H9 (cell line): ENCODE measurements at regions not wholly inside any gene's neighbourhood (a gene's known extent, or its start where the extent isn't known, plus 50 kb on each side); places are given as distances from the start of the nearest gene placed in this dataset.

Experiments
- DNase-seq: peaks from one replicate; pipeline ENCODE4 v3.0.0-alpha.2; 2017
- H2AFZ ChIP-seq: one replicate; pipeline ENCODE4 v1.6.1; 2013; ENCODE audit warnings: mild to moderate bottlenecking, low read length, control low read depth, moderate library complexity
- H2AK5ac ChIP-seq: 2 replicates; pipeline ENCODE4 v1.6.1; 2013; ENCODE audit warnings: low read length, control low read depth, mixed read lengths; ENCODE audit not compliant: insufficient read length
- H2BK120ac ChIP-seq: one replicate; pipeline ENCODE4 v1.6.1; 2013; ENCODE audit warnings: low read depth, mild to moderate bottlenecking, low read length, control low read depth, inconsistent platforms; ENCODE audit not compliant: poor library complexity, severe bottlenecking
- H2BK12ac ChIP-seq: 2 replicates; pipeline ENCODE4 v1.6.1; 2013; ENCODE audit warnings: low read length, control low read depth, mixed read lengths, low read depth; ENCODE audit not compliant: insufficient read length
- H2BK15ac ChIP-seq: 2 replicates; pipeline ENCODE4 v1.6.1; 2013; ENCODE audit warnings: low read depth, low read length, control low read depth
- H2BK20ac ChIP-seq: one replicate; pipeline ENCODE4 v1.6.1; 2013; ENCODE audit warnings: low read depth, mild to moderate bottlenecking, low read length, control low read depth, inconsistent platforms; ENCODE audit not compliant: poor library complexity, severe bottlenecking
- H2BK5ac ChIP-seq: 2 replicates; pipeline ENCODE4 v1.6.1; 2013; ENCODE audit warnings: low read length, control low read depth, mixed read lengths; ENCODE audit not compliant: insufficient read length
- H3K14ac ChIP-seq: 2 replicates; pipeline ENCODE4 v1.6.1; 2013; ENCODE audit warnings: low read length, control low read depth; ENCODE audit not compliant: insufficient read depth
- H3K18ac ChIP-seq: 2 replicates; pipeline ENCODE4 v1.6.1; 2013; ENCODE audit warnings: low read depth, mild to moderate bottlenecking, mixed read lengths, low read length, control low read depth; ENCODE audit not compliant: insufficient read length
- H3K23ac ChIP-seq: 2 replicates; pipeline ENCODE4 v1.6.1; 2013; ENCODE audit warnings: low read length, control low read depth, mixed read lengths, low read depth; ENCODE audit not compliant: insufficient read length
- H3K23me2 ChIP-seq: 2 replicates; pipeline ENCODE4 v1.6.1; 2013; ENCODE audit warnings: low read depth, mild to moderate bottlenecking, mixed read lengths, low read length, control low read depth; ENCODE audit not compliant: insufficient read length, poor library complexity, severe bottlenecking
- H3K27ac ChIP-seq: 2 replicates; pipeline ENCODE4 v1.5.1; 2013; ENCODE audit warnings: low read length, control low read depth, mixed read lengths, low read depth; ENCODE audit not compliant: insufficient read length
- H3K27me3 ChIP-seq: 2 replicates; pipeline ENCODE4 v1.6.1; 2013; ENCODE audit warnings: low read length, control low read depth, inconsistent platforms; ENCODE audit not compliant: insufficient read depth
- H3K4ac ChIP-seq: 2 replicates; pipeline ENCODE4 v1.6.1; 2013; ENCODE audit warnings: low read depth, mild to moderate bottlenecking, control low read depth, inconsistent platforms, low read length, moderate library complexity
- H3K4me1 ChIP-seq: 2 replicates; pipeline ENCODE4 v1.6.1; 2013; ENCODE audit warnings: low read length, control low read depth, inconsistent platforms; ENCODE audit not compliant: insufficient read depth
- H3K4me2 ChIP-seq: 2 replicates; pipeline ENCODE4 v1.6.1; 2013; ENCODE audit warnings: low read length, control low read depth, mixed read lengths; ENCODE audit not compliant: insufficient read length, insufficient read depth
- H3K56ac ChIP-seq: 2 replicates; pipeline ENCODE4 v1.6.1; 2013; ENCODE audit warnings: low read depth, mild to moderate bottlenecking, mixed read lengths, low read length, control low read depth; ENCODE audit not compliant: insufficient read length
- H3K79me1 ChIP-seq: 2 replicates; pipeline ENCODE4 v1.6.1; 2013; ENCODE audit warnings: low read depth, mild to moderate bottlenecking, moderate library complexity, low read length, control low read depth, inconsistent platforms; ENCODE audit not compliant: insufficient read depth, poor library complexity, severe bottlenecking
- H3K79me2 ChIP-seq: 2 replicates; pipeline ENCODE4 v1.6.1; 2013; ENCODE audit warnings: low read length, control low read depth, inconsistent platforms; ENCODE audit not compliant: insufficient read depth
- H3K9ac ChIP-seq: 2 replicates; pipeline ENCODE4 v1.6.1; 2013; ENCODE audit warnings: low read length, control low read depth, mixed read lengths; ENCODE audit not compliant: insufficient read length; ENCODE audit errors: extremely low read depth
- H3K9me3 ChIP-seq: one replicate; pipeline ENCODE4 v1.6.1; 2013; ENCODE audit warnings: low read depth, low read length, inconsistent platforms; ENCODE audit not compliant: control insufficient read depth
- H3T11ph ChIP-seq: one replicate; pipeline ENCODE4 v1.6.1; 2013; ENCODE audit warnings: mild to moderate bottlenecking, low read length, control low read depth, inconsistent platforms
- H4K20me1 ChIP-seq: one replicate; pipeline ENCODE4 v1.6.1; 2013; ENCODE audit not compliant: control insufficient read depth, insufficient read length, insufficient read depth
- H4K5ac ChIP-seq: 2 replicates; pipeline ENCODE4 v1.6.1; 2013; ENCODE audit warnings: low read depth, mild to moderate bottlenecking, mixed read lengths, low read length, control low read depth; ENCODE audit not compliant: insufficient read length
- H4K8ac ChIP-seq: replicated peaks from 2 replicates; pipeline ENCODE4 v1.6.1; 2013; ENCODE audit warnings: low read length, control low read depth, mixed read lengths, low read depth; ENCODE audit not compliant: insufficient read length
- H4K91ac ChIP-seq: 2 replicates; pipeline ENCODE4 v1.6.1; 2013; ENCODE audit warnings: low read depth, mild to moderate bottlenecking, moderate library complexity, mixed read lengths, low read length, control low read depth; ENCODE audit not compliant: insufficient read length
- H3K27ac Mint-ChIP-seq, 3 experiments: 2 replicates in 2 of 3; 3 replicates in 1 of 3; pipeline ENCODE4 v1.8.0; 2020 to 2021; ENCODE audit warnings: mixed read lengths in 3 of 3, mild to moderate bottlenecking in 1 of 3, moderate library complexity in 1 of 3
- H3K27me3 Mint-ChIP-seq: 2 replicates; pipeline ENCODE4 v1.8.0; 2021; ENCODE audit warnings: low read depth, mild to moderate bottlenecking, moderate library complexity, mixed read lengths
- H3K36me3 Mint-ChIP-seq, 3 experiments: 2 replicates in 2 of 3; 3 replicates in 1 of 3; pipeline ENCODE4 v1.8.0; 2020 to 2021; ENCODE audit warnings: low read depth in 3 of 3, mixed read lengths in 3 of 3; ENCODE audit not compliant: insufficient read depth in 1 of 3
- H3K4me1 Mint-ChIP-seq, 2 experiments: 2 replicates each; pipeline ENCODE4 v1.8.0; 2020; ENCODE audit warnings: mixed read lengths in 2 of 2
- H3K4me3 Mint-ChIP-seq, 2 experiments: 2 replicates in 1 of 2; 3 replicates in 1 of 2; pipeline ENCODE4 v1.8.0; 2020 to 2021; ENCODE audit warnings: mild to moderate bottlenecking in 2 of 2, mixed read lengths in 2 of 2, moderate library complexity in 1 of 2
- H3K9me3 Mint-ChIP-seq, 2 experiments: 2 replicates in 1 of 2; 3 replicates in 1 of 2; pipeline ENCODE4 v1.8.0; 2020; ENCODE audit warnings: mild to moderate bottlenecking in 2 of 2, mixed read lengths in 2 of 2, moderate library complexity in 1 of 2
- CTCF ChIP-seq: fragments of 200-600 bp; sonication (generic); conservative IDR thresholded peaks from 3 replicates; pipeline ENCODE4 v1.8.0; 2021; ENCODE audit warnings: antibody characterized with exemption, mild to moderate bottlenecking
- WGBS: extraction: QIAGEN DNeasy Blood & Tissue Kit; methylation state at CpG from one replicate; pipeline ENCODE4 v1.1.7; 2013; ENCODE audit warnings: missing lambda C conversion rate, low lambda C conversion rate, mixed read lengths; ENCODE audit not compliant: insufficient read length; ENCODE audit errors: extremely low coverage; 5-methylcytosine and 5-hydroxymethylcytosine counted together

GRCh38 chr20:50345712-50346373 lies 155.2 kb downstream of the CEBPB start:
- Histone ChIP-seq H2BK120ac (no peak overlapping the region), H3T11ph (no peak overlapping the region), H3K4ac (no peak overlapping the region), H3K4me2 (no peak overlapping the region), H2AFZ (no peak overlapping the region), H3K27me3 (no peaks in the 10 kb centered on the region), H3K23ac (no peak overlapping the region), H2AK5ac (no peak overlapping the region), H3K4me1 (no peaks in the 10 kb centered on the region; the same call in 1 of the 2 replicates), H3K23me2 (no peaks in the 10 kb centered on the region), H3K79me1 (no peaks in the 10 kb centered on the region), H4K5ac (no peak overlapping the region), H4K20me1 (no peaks in the 10 kb centered on the region), H2BK5ac (no peak overlapping the region), H3K27ac (no peak overlapping the region), H3K14ac (no peak overlapping the region), H3K79me2 (no peaks in the 10 kb centered on the region), H3K18ac (no peak overlapping the region), H4K8ac (no peak overlapping the region), H4K91ac (no peak overlapping the region), H3K9ac (no peak overlapping the region), H3K9me3 (no peaks in the 10 kb centered on the region), H2BK20ac (no peak overlapping the region), H2BK12ac (no peak overlapping the region), H2BK15ac (no peak overlapping the region), H3K56ac (no peak overlapping the region)
- no peak for TF ChIP-seq CTCF
- DNase-seq, result no peak
- Mint-ChIP-seq H3K4me1 (peaks cover 0 to 4% of the 10 kb centered on the region in 2 experiments; a peak in 1 of 4 replicates), H3K27me3 (no peaks in the 10 kb centered on the region), H3K27ac (peak overlapping the region in 1 of 3 experiments; percentile 6; a peak in 1 of 7 replicates), H3K36me3 (no peaks in the 10 kb centered on the region), H3K4me3 (no peak overlapping the region), H3K9me3 (no peaks in the 10 kb centered on the region)
- no CpG with 5 or more reads among the region's 6 CpGs for WGBS
